HL-60 (cell line): ENCODE measurements at regions not wholly inside any gene's neighbourhood (a gene's known extent, or its start where the extent isn't known, plus 50 kb on each side); places are given as distances from the start of the nearest gene placed in this dataset.

Source experiments
- DNase-seq, 2 experiments: peaks; one replicate each; pipeline ENCODE4 v3.0.0-alpha.2; 2010 to 2020; ENCODE audit warnings: low read depth in 1 of 2, low spot score in 1 of 2
- H3K27ac ChIP-seq: fragments of 250-450 bp; sonication (Bioruptor Pico); replicated peaks from 2 replicates; pipeline ENCODE4 v1.5.1; 2020; ENCODE audit warnings: mild to moderate bottlenecking, moderate library complexity
- H3K27me3 ChIP-seq: fragments of 250-450 bp; sonication (Bioruptor Pico); 2 replicates; pipeline ENCODE4 v1.5.1; 2021; ENCODE audit warnings: mild to moderate bottlenecking, moderate library complexity; ENCODE audit not compliant: insufficient read depth, poor library complexity, severe bottlenecking
- H3K4me3 ChIP-seq: replicated peaks from 2 replicates; pipeline ENCODE4 v1.5.1; 2011; ENCODE audit warnings: mild to moderate bottlenecking, control low read depth, low read length; ENCODE audit not compliant: insufficient read depth
- GABPA ChIP-seq: IDR thresholded peaks from 2 replicates; pipeline ENCODE4 v1.6.1; 2012; ENCODE audit warnings: low read depth
- POLR2AphosphoS5 ChIP-seq: IDR thresholded peaks from 2 replicates; pipeline ENCODE4 v1.6.1; 2012; ENCODE audit warnings: low read depth
- SPI1 ChIP-seq: IDR thresholded peaks from 2 replicates; pipeline ENCODE4 v1.6.1; 2012; ENCODE audit warnings: low read depth, mild to moderate bottlenecking, borderline replicate concordance
- TF ChIP-seq, protein P1 (sequence below): IDR thresholded peaks from one replicate; pipeline ENCODE4 v1.5.1; 2011; ENCODE audit warnings: low read length, control low read depth, inconsistent platforms; ENCODE audit not compliant: insufficient read depth
- TF ChIP-seq, protein P2 (sequence below): IDR thresholded peaks from 2 replicates; pipeline ENCODE4 v1.6.1; 2012; ENCODE audit warnings: low read depth; ENCODE audit not compliant: insufficient replicate concordance

DNA sequence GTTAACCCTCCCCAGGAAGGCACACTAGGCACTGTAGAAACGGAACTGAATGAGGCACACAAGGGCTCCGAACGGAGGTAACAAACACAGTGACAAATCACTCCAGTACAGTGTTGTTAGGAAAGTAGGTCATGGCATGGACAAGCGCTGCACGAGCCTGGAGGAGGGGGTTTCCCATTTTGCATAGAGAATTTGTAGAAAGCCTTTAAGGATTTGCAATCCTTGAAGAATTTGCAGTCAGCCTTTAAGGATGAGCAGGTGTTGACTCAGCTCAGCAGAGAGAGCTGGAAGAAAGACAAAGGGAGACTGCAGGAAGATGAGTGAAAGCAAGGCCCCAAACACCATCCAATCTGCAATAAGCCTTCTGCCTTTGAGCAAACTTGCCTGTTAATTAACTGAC is 51.1 kb upstream of the PPP1R3C start:
- DNase-seq = no peak
- peaks cover 2% of the 10 kb centered on the region for H3K27me3 ChIP-seq
- no peak overlapping the region for H3K27ac ChIP-seq
- H3K4me3 ChIP-seq = no peak overlapping the region
- TF ChIP-seq, protein P1, sequence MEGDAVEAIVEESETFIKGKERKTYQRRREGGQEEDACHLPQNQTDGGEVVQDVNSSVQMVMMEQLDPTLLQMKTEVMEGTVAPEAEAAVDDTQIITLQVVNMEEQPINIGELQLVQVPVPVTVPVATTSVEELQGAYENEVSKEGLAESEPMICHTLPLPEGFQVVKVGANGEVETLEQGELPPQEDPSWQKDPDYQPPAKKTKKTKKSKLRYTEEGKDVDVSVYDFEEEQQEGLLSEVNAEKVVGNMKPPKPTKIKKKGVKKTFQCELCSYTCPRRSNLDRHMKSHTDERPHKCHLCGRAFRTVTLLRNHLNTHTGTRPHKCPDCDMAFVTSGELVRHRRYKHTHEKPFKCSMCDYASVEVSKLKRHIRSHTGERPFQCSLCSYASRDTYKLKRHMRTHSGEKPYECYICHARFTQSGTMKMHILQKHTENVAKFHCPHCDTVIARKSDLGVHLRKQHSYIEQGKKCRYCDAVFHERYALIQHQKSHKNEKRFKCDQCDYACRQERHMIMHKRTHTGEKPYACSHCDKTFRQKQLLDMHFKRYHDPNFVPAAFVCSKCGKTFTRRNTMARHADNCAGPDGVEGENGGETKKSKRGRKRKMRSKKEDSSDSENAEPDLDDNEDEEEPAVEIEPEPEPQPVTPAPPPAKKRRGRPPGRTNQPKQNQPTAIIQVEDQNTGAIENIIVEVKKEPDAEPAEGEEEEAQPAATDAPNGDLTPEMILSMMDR = no peak
- TF ChIP-seq, protein P2, sequence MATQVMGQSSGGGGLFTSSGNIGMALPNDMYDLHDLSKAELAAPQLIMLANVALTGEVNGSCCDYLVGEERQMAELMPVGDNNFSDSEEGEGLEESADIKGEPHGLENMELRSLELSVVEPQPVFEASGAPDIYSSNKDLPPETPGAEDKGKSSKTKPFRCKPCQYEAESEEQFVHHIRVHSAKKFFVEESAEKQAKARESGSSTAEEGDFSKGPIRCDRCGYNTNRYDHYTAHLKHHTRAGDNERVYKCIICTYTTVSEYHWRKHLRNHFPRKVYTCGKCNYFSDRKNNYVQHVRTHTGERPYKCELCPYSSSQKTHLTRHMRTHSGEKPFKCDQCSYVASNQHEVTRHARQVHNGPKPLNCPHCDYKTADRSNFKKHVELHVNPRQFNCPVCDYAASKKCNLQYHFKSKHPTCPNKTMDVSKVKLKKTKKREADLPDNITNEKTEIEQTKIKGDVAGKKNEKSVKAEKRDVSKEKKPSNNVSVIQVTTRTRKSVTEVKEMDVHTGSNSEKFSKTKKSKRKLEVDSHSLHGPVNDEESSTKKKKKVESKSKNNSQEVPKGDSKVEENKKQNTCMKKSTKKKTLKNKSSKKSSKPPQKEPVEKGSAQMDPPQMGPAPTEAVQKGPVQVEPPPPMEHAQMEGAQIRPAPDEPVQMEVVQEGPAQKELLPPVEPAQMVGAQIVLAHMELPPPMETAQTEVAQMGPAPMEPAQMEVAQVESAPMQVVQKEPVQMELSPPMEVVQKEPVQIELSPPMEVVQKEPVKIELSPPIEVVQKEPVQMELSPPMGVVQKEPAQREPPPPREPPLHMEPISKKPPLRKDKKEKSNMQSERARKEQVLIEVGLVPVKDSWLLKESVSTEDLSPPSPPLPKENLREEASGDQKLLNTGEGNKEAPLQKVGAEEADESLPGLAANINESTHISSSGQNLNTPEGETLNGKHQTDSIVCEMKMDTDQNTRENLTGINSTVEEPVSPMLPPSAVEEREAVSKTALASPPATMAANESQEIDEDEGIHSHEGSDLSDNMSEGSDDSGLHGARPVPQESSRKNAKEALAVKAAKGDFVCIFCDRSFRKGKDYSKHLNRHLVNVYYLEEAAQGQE = no peak
- TF ChIP-seq POLR2AphosphoS5 (no peak), GABPA (no peak), SPI1 (no peak)

DNA sequence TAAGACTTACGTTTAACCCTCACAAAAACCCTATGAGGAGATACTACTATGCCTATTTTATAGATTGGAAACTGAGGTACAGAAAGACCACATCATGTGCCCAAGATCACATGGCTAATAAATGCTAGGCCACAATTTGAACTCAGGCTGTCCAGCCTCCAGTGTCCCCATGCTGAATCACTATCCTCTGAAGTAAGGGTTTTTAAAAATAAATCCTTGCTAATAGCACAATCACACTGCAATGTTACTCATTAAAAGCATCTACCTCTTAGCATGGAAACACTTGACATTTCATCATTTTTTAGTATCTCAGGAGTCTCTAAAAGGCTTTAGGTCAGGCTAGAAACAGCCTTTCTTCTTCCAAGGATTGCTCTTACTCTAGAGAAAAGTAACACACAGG is 50.0 kb upstream of the PPP1R3C start:
- H3K27ac ChIP-seq = no peak overlapping the region
- H3K27me3 ChIP-seq = peaks cover 2% of the 10 kb centered on the region
- TF ChIP-seq, protein P1 = no peak
- H3K4me3 ChIP-seq = no peak overlapping the region
- no peak for DNase-seq
